HG03196 (cell line): ENCODE measurements at regions not wholly inside any gene's neighbourhood (a gene's known extent, or its start where the extent isn't known, plus 50 kb on each side); places are given as distances from the start of the nearest gene placed in this dataset.
"Not testable (repeated sequence)": the region's sequence is repeated elsewhere in the genome, so short reads cannot be mapped to it uniquely, and the experiment has no call there.

Experiments
- ATAC-seq: cut with Tn5 transposase; IDR thresholded peaks from one replicate; pipeline ENCODE4 v1.9.1; 2021; ENCODE audit not compliant: unreplicated experiment

GRCh38 chr12:28770322-28770721 lies 378.8 kb upstream of the FAR2 start:
- no peak for ATAC-seq

GRCh38 chr12:28771968-28772367 lies 377.1 kb upstream of the FAR2 start:
- ATAC-seq, result no peak

- ATAC-seq, result no peak
Measured at GRCh38 chr12:28775556-28775955, 373.5 kb upstream of the FAR2 start.

- no peak for ATAC-seq
Measured at GRCh38 chr12:28776220-28776619, 372.9 kb upstream of the FAR2 start.

- no peak for ATAC-seq
Measured at GRCh38 chr12:28776913-28777422, 372.1 kb upstream of the FAR2 start.

GRCh38 chr12:28777603-28778365 lies 371.3 kb upstream of the FAR2 start:
- no peak for ATAC-seq

- ATAC-seq, result no peak
Measured at GRCh38 chr12:28780096-28780495, 369.0 kb upstream of the FAR2 start.

- no peak for ATAC-seq
Measured at GRCh38 chr12:28780960-28781359, 368.1 kb upstream of the FAR2 start.

GRCh38 chr12:28781671-28782652 lies 367.1 kb upstream of the FAR2 start:
- ATAC-seq, result no peak

GRCh38 chr12:28782812-28783211 lies 366.3 kb upstream of the FAR2 start:
- ATAC-seq, result no peak

- ATAC-seq, result no peak
Measured at GRCh38 chr12:28787151-28787550, 361.9 kb upstream of the FAR2 start.

GRCh38 chr12:28788256-28788655 lies 360.8 kb upstream of the FAR2 start:
- ATAC-seq, result not testable (repeated sequence)

GRCh38 chr12:28793581-28794151 lies 355.4 kb upstream of the FAR2 start:
- ATAC-seq, result no peak

GRCh38 chr12:28794211-28794610 lies 354.9 kb upstream of the FAR2 start:
- ATAC-seq, result no peak

GRCh38 chr12:28794786-28795185 lies 354.3 kb upstream of the FAR2 start:
- ATAC-seq, result no peak

GRCh38 chr12:28795311-28795710 lies 353.8 kb upstream of the FAR2 start:
- ATAC-seq, result no peak

- no peak for ATAC-seq
Measured at GRCh38 chr12:28799348-28799747, 349.7 kb upstream of the FAR2 start.

- ATAC-seq, result no peak
Measured at GRCh38 chr12:28800129-28800528, 348.9 kb upstream of the FAR2 start.

GRCh38 chr12:28802706-28803438 lies 346.2 kb upstream of the FAR2 start:
- ATAC-seq, result no peak

GRCh38 chr12:28807535-28807934 lies 341.5 kb upstream of the FAR2 start:
- ATAC-seq, result no peak

- ATAC-seq, result no peak
Measured at GRCh38 chr12:28811457-28811856, 337.6 kb upstream of the FAR2 start.
